Activated T-helper 17 cell treated with anti-CD3 and anti-CD28 coated beads, Interleukin-2, amount 50 U/mL, for 72 hours (primary cell): ENCODE measurements at regions not wholly inside any gene's neighbourhood (a gene's known extent, or its start where the extent isn't known, plus 50 kb on each side); places are given as distances from the start of the nearest gene placed in this dataset.
"Not testable (repeated sequence)": the region's sequence is repeated elsewhere in the genome, so short reads cannot be mapped to it uniquely, and the experiment has no call there.

Source experiments
- ATAC-seq: fragments of 150-1000 bp; cut with Tn5 transposase; replicated peaks from 2 replicates; pipeline ENCODE4 v1.10.0; 2021; ENCODE audit warnings: mild to moderate bottlenecking, moderate library complexity
- H3K27ac Mint-ChIP-seq: one replicate; pipeline ENCODE4 v1.8.0; 2022; ENCODE audit warnings: mixed read lengths
- H3K27me3 Mint-ChIP-seq: one replicate; pipeline ENCODE4 v1.8.0; 2022; ENCODE audit warnings: mixed read lengths
- H3K36me3 Mint-ChIP-seq: one replicate; pipeline ENCODE4 v1.8.0; 2022; ENCODE audit warnings: low read depth, mild to moderate bottlenecking, mixed read lengths
- H3K4me1 Mint-ChIP-seq: one replicate; pipeline ENCODE4 v1.8.0; 2022; ENCODE audit warnings: mixed read lengths
- H3K4me3 Mint-ChIP-seq: one replicate; pipeline ENCODE4 v1.8.0; 2022; ENCODE audit warnings: mild to moderate bottlenecking, mixed read lengths
- H3K9me3 Mint-ChIP-seq: one replicate; pipeline ENCODE4 v1.8.0; 2022; ENCODE audit warnings: mixed read lengths

- Mint-ChIP-seq H3K36me3 (no peaks in the 10 kb centered on the region), H3K9me3 (no peaks in the 10 kb centered on the region), H3K27ac (no peak overlapping the region), H3K4me3 (no peak overlapping the region), H3K27me3 (peaks cover 6% of the 10 kb centered on the region), H3K4me1 (no peaks in the 10 kb centered on the region)
- no peak for ATAC-seq
Observed at GRCh38 chr11:45395947-45396346, 109.8 kb upstream of the SYT13 start.

DNA sequence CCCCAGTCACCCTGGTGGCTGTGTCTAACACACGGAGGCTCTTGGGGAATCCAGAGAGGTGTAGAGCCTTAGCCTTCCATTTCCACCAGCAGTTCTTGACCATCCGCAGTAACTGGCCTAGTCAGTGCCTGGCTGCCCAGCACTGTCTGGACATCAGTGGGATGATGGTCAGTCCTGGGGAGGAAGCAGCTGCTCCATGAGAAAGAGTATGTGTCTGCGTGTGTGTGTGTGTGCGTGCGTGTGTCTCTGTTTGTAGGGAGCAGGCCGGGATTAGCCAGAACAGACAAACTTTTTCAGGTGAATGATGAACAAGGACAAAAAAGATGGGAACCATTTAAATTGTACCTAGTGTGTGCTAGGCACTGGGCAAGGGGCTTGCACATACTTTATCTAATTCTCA lies 109.3 kb upstream of the SYT13 start:
- no peak for ATAC-seq
- Mint-ChIP-seq H3K27ac (no peak overlapping the region), H3K36me3 (no peaks in the 10 kb centered on the region), H3K27me3 (peaks cover 6% of the 10 kb centered on the region), H3K9me3 (no peaks in the 10 kb centered on the region), H3K4me3 (no peak overlapping the region), H3K4me1 (no peaks in the 10 kb centered on the region)

DNA sequence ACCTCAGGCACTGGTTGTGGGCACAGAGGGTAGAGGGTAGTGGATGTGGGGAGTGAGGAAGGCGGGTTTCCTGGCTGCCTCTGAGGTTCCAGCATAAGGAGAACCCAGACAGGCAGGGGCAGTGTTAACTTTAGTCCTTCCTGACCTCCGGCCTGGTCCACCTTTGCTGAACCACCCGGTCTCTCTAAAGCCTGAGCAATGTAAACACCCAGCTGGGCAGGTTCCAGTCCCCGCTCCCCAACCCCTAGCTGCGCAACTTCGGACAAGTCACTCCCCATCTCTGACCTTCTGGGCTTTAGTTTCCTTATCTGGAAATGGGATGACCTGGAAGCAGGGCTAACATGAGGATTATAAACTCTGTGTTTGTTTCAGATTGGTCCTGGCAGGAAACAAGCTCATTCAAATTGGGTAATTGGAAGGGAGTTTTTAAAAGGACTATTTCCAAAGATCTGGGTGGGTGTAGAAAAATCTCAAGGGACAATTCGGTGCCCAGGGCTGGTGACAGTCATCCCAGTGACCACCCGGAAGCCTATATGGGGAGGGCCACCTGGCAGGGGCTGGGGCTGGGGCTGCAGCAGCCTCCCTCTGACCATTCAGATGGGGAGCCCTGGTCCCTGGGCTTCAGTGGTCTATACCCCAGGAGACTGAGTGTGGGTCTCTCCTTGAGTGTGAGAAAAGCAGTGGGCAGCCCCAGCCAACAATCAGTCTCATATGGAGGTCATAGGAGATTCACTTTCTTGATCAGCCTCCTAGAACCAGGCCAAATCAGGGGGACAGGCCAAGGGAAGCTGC lies 108.3 kb upstream of the SYT13 start:
- Mint-ChIP-seq H3K27ac (no peak overlapping the region), H3K9me3 (no peaks in the 10 kb centered on the region), H3K27me3 (peaks cover 6% of the 10 kb centered on the region), H3K4me1 (no peaks in the 10 kb centered on the region), H3K36me3 (no peaks in the 10 kb centered on the region), H3K4me3 (no peak overlapping the region)
- no peak for ATAC-seq

GRCh38 chr11:45393826-45394225 lies 107.7 kb upstream of the SYT13 start:
- Mint-ChIP-seq H3K4me3 (no peak overlapping the region), H3K4me1 (no peaks in the 10 kb centered on the region), H3K36me3 (no peaks in the 10 kb centered on the region), H3K9me3 (no peaks in the 10 kb centered on the region), H3K27ac (no peak overlapping the region), H3K27me3 (peaks cover 2% of the 10 kb centered on the region)
- no peak for ATAC-seq

GRCh38 chr11:45393334-45393733 lies 107.2 kb upstream of the SYT13 start:
- Mint-ChIP-seq H3K4me1 (no peaks in the 10 kb centered on the region), H3K4me3 (no peak overlapping the region), H3K27me3 (peaks cover 2% of the 10 kb centered on the region), H3K27ac (no peak overlapping the region), H3K36me3 (no peaks in the 10 kb centered on the region), H3K9me3 (no peaks in the 10 kb centered on the region)
- ATAC-seq = no peak

GRCh38 chr11:45392591-45393091 lies 106.5 kb upstream of the SYT13 start:
- Mint-ChIP-seq H3K4me3 (no peak overlapping the region), H3K27me3 (peaks cover 2% of the 10 kb centered on the region), H3K9me3 (no peaks in the 10 kb centered on the region), H3K4me1 (no peaks in the 10 kb centered on the region), H3K36me3 (no peaks in the 10 kb centered on the region), H3K27ac (no peak overlapping the region)
- ATAC-seq = no peak

DNA sequence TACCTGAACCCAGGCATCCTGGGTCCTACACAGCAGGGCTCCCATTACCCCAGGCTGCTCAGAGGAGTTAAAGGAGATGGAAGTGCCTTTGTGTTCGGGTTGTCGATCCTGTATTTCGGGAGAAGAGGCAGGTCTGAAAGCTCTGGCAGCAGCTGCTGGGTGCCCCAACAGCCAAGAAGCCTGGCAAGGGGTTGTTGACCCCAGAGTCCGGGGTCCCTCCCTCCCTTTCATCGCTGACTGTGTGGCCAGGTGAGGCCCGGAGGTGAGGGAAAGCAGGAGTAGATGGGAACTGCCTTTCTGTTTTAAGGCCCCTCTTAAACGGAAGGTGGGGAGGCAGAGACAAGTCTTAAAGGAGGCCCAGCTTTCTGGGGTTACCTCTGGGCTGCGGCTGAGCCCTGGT lies 106.0 kb upstream of the SYT13 start:
- peaks cover 2% of the 10 kb centered on the region for H3K27me3 Mint-ChIP-seq
- no peaks in the 10 kb centered on the region for H3K4me1 Mint-ChIP-seq
- no peak overlapping the region for H3K4me3 Mint-ChIP-seq
- no peaks in the 10 kb centered on the region for H3K9me3 Mint-ChIP-seq
- H3K36me3 Mint-ChIP-seq = no peaks in the 10 kb centered on the region
- no peak overlapping the region for H3K27ac Mint-ChIP-seq
- ATAC-seq = no peak

GRCh38 chr11:45391168-45391850 lies 105.2 kb upstream of the SYT13 start:
- ATAC-seq = no peak
- H3K4me1 Mint-ChIP-seq = no peaks in the 10 kb centered on the region
- no peaks in the 10 kb centered on the region for H3K27me3 Mint-ChIP-seq
- H3K27ac Mint-ChIP-seq = no peak overlapping the region
- H3K4me3 Mint-ChIP-seq = no peak overlapping the region
- no peaks in the 10 kb centered on the region for H3K36me3 Mint-ChIP-seq
- H3K9me3 Mint-ChIP-seq = no peaks in the 10 kb centered on the region

GRCh38 chr11:45390407-45390806 lies 104.3 kb upstream of the SYT13 start:
- Mint-ChIP-seq H3K36me3 (no peaks in the 10 kb centered on the region), H3K27ac (no peak overlapping the region), H3K27me3 (no peaks in the 10 kb centered on the region), H3K4me1 (no peaks in the 10 kb centered on the region), H3K4me3 (no peak overlapping the region), H3K9me3 (no peaks in the 10 kb centered on the region)
- ATAC-seq = no peak

GRCh38 chr11:45388472-45388871 lies 102.3 kb upstream of the SYT13 start:
- Mint-ChIP-seq H3K36me3 (no peaks in the 10 kb centered on the region), H3K27ac (no peak overlapping the region), H3K9me3 (no peaks in the 10 kb centered on the region), H3K4me1 (peaks cover 6% of the 10 kb centered on the region), H3K4me3 (no peak overlapping the region), H3K27me3 (no peaks in the 10 kb centered on the region)
- no peak for ATAC-seq

GRCh38 chr11:45387885-45388284 lies 101.7 kb upstream of the SYT13 start:
- H3K27me3 Mint-ChIP-seq, ATAC-seq, H3K4me1 Mint-ChIP-seq, H3K4me3 Mint-ChIP-seq, H3K27ac Mint-ChIP-seq, H3K36me3 Mint-ChIP-seq, H3K9me3 Mint-ChIP-seq: not testable (repeated sequence)

DNA sequence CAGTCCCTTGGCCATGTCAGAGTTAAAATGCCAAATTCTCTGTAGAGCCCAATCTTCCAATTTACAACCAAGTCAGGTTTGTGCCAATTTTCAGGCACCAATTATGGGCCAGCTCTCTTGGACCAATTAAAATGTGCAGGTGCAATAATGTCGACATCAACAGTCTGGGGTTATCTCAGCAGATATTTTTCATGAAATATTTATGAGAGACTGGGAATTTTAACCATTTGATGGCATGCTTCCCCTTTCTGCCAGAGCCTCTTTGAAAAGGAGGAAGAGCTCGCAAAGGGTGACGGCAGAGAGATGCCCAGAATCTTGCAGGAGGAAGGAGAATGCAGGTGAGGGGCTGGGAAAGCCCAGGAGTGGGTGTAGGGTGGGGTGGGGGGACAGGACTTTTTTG lies 100.8 kb upstream of the SYT13 start:
- Mint-ChIP-seq H3K4me1 (peaks cover 17% of the 10 kb centered on the region), H3K36me3 (no peaks in the 10 kb centered on the region), H3K27ac (no peak overlapping the region), H3K27me3 (no peaks in the 10 kb centered on the region), H3K9me3 (no peaks in the 10 kb centered on the region), H3K4me3 (no peak overlapping the region)
- no peak for ATAC-seq

- Mint-ChIP-seq H3K9me3 (no peaks in the 10 kb centered on the region), H3K27ac (no peak overlapping the region)
Observed at GRCh38 chr11:45385844-45386243, 99.7 kb upstream of the SYT13 start.

DNA sequence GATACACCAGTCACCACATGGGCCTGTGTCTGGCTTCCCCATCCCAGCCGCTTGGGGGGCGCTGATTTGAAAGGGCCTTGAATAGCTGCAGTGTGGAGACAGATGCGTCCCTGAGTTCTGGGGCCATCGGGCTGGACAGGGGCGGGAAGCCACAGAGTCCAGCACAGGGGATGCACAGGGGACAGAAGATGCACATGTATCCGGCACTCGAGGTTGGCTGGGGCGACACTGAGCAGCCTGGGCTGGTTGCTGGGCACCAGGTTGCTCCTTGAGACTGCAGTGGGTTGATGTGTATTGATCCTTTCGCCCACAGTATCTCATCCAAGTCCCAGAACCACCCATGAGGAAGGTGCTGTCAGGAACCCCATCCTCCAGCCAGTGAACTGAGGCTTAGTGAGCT lies 99.3 kb upstream of the SYT13 start:
- no peaks in the 10 kb centered on the region for H3K9me3 Mint-ChIP-seq
- no peak overlapping the region for H3K4me3 Mint-ChIP-seq
- no peaks in the 10 kb centered on the region for H3K27me3 Mint-ChIP-seq
- ATAC-seq = peak; percentile 14
- peaks cover 17% of the 10 kb centered on the region for H3K4me1 Mint-ChIP-seq
- no peaks in the 10 kb centered on the region for H3K36me3 Mint-ChIP-seq
- no peak overlapping the region for H3K27ac Mint-ChIP-seq

More at GRCh38 chr11:45385844-45386243, 99.7 kb upstream of the SYT13 start:
- Mint-ChIP-seq H3K36me3 (no peaks in the 10 kb centered on the region), H3K27me3 (no peaks in the 10 kb centered on the region), H3K4me1 (peaks cover 17% of the 10 kb centered on the region), H3K4me3 (no peak overlapping the region)
- ATAC-seq = peak; percentile 59

GRCh38 chr11:45384711-45385241 lies 98.6 kb upstream of the SYT13 start:
- Mint-ChIP-seq H3K27me3 (no peaks in the 10 kb centered on the region), H3K4me3 (no peak overlapping the region), H3K27ac (no peak overlapping the region), H3K9me3 (no peaks in the 10 kb centered on the region), H3K4me1 (peaks cover 21% of the 10 kb centered on the region), H3K36me3 (no peaks in the 10 kb centered on the region)
- ATAC-seq = no peak
